SHP77 treated with DMSO at 0.1 percent for 48 hours (cell line): ENCODE measurements at regions not wholly inside any gene's neighbourhood (a gene's known extent, or its start where the extent isn't known, plus 50 kb on each side); places are given as distances from the start of the nearest gene placed in this dataset.
"Not testable (repeated sequence)": the region's sequence is repeated elsewhere in the genome, so short reads cannot be mapped to it uniquely, and the experiment has no call there.

Source experiments
- DNase-seq: peaks from one replicate; lab custom pipeline; 2025; lab: John Stamatoyannopoulos, UW

GRCh38 chr3:18987862-18988447, 160.4 kb upstream of the KCNH8 start:
- DNase-seq, result peak; percentile 74

- DNase-seq, result no peak
These were observed 161.2 kb upstream of the KCNH8 start for GRCh38 chr3:18987070-18987469.

- no peak for DNase-seq
These were observed 165.4 kb upstream of the KCNH8 start for GRCh38 chr3:18982920-18983319.

DNA sequence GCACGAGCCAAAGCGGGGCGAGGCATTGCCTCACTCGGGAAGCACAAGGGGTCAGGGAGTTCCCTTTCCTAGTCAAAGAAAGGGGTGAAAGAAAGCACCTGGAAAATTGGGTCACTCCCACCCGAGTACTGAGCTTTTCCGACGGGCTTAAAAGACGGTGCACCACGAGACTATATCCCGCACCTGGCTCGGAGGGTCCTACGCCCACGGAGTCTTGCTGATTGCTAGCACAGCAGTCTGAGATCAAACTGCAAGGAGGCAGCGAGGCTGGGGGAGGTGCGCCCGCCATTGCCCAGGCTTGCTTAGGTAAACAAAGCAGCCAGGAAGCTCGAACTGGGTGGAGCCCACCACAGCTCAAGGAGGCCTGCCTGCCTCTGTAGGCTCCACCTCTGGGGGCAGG, 172.2 kb upstream of the KCNH8 start:
- not testable (repeated sequence) for DNase-seq

DNA sequence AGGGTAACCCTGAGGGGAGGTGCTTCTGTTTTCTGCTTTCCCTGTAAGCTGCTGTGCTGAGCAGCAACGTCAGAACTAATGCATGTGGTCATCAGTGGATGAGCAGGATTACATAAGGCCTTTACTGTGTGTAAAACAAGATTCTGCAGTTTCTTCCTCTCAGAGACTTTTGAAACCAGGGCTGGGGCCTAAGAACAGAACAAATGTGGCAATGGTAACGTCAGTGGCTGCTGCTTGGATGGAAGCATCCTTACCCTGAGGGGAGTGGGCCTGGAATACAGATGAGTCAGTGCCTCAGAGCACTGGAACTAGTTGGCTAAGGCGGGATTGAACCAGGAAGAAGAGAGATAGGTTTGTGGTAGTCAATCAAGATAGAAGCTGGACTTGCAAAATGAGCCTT, 180.2 kb upstream of the KCNH8 start:
- no peak for DNase-seq

GRCh38 chr3:18965781-18966180, 182.5 kb upstream of the KCNH8 start:
- no peak for DNase-seq

DNA sequence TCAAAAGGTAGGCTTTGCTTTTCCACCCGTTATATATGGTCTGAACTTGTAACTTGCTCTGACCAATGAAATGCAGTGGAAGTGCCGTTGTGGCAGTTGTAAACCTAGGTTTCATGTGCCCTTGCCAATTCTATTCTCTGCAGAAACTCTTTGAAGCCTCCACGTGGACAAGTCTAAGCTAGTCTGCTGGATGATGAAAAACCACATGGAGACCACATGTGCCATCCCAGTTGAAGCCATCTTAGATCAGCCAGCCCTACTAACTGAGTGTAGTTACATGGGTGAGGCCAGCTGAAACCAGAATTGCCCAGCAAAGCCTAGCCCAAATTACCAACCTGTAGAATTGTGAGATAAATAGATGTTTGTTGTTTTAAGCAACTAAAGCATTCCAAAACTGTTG, 183.7 kb upstream of the KCNH8 start:
- DNase-seq, result no peak

GRCh38 chr3:18951333-18951732, 197.0 kb upstream of the KCNH8 start:
- no peak for DNase-seq

GRCh38 chr3:18946524-18946923, 201.8 kb upstream of the KCNH8 start:
- no peak for DNase-seq

- DNase-seq, result no peak
These were observed 210.7 kb upstream of the KCNH8 start for GRCh38 chr3:18937574-18937973.

- DNase-seq, result no peak
These were observed 229.2 kb upstream of the KCNH8 start for GRCh38 chr3:18919158-18919557.

DNA sequence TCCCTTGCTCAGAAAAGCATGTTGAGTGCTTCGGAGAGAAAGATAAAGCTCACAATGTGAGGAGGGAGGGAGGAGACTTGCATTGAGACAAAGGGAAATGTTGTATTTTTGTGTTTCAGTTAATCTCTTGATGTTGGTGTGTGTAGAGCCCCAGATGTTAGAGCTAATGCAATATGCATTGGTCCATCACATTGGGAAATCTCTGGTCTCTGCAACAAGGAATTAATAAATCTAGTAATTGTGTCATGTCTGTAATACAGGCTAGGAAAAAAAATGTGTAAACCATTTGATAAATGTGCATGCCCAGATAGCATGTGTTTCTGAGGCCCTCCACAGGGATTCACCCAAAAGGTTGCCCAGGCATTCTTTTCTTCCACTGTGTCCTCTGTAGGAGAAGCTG, 230.4 kb upstream of the KCNH8 start:
- DNase-seq, result no peak

DNA sequence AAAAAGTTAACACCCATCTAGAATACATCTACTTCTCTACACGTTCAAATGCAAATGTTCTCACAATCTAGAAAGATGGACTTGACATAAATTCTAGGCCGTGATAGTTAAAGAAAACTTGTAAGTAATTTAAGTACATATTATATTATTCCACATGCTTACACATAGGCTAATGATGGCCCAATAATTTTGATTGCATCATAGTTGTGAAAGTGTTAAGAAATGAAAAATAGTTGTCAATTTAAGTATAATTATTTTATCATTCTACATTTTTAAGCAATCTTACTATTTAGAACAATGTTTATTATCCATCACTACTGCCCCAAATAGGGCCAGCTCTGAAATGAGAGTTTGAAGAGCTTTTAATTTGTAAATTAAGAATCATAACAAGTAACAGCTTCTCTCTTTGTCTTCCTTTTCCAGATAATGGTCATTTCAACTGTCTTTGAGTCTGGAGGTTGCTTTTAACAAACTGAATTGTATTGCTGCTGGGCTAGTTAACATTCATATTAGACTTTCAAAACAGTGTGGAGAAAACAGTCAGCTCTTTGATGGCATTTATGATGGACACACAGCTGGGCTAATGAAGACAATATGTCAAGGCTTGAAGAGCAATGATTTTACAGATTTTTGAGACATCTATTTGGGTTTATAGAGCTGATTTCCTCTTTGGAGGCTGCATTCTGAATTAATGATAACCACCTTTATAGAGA, 246.1 kb upstream of the KCNH8 start:
- DNase-seq, result no peak

DNA sequence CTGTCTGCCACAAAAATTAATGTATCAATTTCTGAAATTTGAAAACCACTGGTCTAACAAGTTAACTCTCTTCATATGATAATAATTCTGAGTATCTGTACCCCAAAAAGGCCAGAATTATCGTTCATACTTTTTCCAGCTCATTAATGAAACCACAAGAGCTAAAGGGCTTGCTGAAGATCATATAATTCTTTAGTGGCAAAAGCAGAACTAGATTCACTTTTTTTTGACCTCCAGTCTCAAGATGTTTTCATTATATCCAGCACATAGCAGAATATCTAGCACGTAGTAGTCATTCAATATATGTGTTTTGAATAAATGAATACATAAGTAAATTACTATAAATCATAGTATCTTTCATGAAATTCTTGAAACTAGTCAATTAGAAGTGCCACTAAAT, 246.7 kb upstream of the KCNH8 start:
- no peak for DNase-seq

DNA sequence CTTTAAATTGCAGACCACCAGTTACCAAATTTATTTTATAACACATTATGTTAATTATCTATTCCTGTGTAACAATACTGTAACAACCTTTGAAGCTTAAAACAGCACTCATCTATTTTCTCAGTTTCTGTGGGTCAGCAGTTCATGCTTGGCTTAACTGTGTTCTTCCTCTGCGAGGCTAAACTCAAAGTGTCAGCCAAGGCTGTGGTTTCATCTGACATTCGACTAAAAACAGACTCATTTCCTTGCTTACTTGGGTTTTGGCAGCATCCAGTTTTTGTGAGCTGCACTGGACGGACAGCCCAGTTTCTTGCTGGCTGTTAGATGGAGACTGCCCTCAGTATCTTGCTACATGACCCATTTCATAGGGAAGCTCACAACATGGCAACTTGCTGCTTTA, 247.3 kb upstream of the KCNH8 start:
- DNase-seq, result no peak

DNA sequence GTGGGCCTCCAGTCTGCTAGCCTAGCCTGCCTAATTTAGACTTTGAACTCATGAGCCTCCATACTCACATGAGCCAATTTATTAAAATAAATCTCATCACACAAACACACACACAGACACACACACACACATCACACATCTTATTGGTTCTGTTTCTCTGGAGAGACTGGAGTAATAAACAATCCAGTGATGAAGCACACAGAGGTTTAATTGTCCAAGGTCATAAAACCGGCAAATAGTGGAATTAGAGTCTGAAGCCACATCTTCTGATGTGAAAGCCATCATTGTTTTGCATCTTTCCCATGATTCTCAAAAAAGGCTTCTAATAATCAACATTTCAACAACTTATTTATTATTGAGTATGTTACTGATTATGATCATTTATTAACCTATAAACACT, 249.4 kb upstream of the KCNH8 start:
- no peak for DNase-seq

GRCh38 chr3:18892756-18893155, 255.6 kb upstream of the KCNH8 start:
- DNase-seq, result no peak

DNA sequence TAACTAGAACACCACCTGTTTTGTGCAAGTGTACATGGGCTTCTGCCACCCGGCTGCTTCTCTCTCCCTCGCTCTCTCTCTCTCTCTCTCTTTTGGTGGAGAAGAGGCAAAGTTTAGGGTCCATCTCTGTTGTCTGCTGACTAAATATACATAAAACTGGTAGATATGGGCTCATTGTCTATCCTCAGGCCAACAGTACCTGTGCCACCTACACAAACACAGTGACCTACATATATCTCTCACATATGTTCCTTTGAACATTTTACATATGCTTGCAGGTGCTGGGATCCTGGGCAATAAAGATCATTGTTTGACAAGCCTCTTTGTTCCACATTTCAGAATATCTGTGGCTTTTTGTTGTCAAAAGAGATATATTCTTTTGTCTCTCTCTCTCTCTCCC, 256.3 kb upstream of the KCNH8 start:
- no peak for DNase-seq

DNA sequence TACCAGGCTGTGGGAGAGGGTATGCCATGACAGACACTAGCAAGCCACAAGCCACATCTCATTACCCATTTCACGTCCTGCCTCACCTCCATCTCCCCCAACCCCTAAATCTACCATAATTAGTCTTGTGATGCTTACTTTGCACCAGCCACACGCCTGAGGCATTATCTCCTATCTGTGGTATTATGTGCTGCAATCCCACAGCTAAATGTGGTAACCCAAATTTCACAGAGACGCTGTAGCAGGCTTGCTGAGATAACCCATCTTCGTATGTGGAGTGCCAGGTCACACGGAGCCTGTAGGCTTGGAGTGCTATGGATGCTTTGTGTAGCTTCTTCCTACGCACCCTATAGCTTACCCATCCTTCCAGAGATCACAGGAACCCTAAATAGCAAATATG, 256.7 kb upstream of the KCNH8 start:
- DNase-seq, result no peak

- no peak for DNase-seq
These were observed 257.9 kb upstream of the KCNH8 start for GRCh38 chr3:18890449-18890848.

DNA sequence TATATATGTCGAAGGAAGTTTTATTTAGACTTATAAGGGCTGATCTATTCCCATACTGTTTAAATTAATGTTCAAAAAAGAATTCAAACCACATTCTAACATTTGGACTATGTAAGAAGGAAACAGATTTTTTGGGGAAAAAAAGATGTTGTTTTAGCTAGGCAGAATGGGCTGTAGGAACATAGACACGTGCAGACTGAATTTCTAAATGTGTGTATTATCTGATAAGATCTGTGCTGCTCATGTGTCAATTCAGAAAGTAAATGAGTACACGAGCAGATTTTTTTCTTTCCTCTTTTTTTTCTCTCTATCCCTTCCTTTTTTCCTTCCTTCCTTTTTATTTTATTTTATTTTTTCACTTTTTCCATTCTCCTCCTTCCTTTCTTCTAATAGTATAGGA, 259.5 kb upstream of the KCNH8 start:
- no peak for DNase-seq

- DNase-seq, result no peak
These were observed 259.9 kb upstream of the KCNH8 start for GRCh38 chr3:18888370-18888769.

DNA sequence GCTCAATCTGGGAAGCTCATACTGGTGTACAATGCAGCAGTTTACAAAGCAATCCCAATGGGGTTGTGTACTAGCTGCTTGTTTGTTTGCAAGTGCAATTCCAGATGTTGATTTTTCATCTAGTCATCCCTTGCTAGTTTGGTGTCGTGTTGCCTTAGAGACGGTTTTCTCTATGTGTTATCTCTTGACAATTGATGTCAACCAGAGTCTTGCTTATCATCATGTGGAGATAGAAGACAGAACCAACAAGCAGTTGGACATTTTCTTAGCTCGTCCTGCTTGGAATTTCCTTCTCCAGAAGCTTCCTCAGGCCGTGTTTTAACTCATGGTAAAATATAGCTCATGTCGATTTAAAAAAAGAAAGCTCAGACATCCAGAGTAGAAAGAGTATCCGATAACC, 262.0 kb upstream of the KCNH8 start:
- DNase-seq, result no peak

DNA sequence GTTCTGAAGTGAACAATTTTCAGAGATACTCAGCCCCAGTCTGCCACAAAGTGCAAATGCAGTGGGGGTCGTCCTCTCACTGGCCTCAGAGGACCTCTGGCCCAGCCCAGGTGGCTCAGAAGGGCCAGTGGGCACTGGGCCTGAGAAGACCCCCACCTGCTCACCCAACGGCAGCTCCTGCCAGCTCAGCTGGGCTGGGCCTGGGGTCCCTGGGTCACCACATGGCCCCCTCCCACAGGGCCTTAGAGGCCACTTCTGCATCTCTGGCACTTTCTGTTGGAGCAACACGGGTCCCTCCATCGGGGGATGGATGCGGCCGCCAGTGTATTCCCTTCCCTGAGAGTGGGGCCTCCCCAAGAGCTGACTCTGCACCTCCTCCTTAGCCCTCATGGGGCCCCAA, 262.7 kb upstream of the KCNH8 start:
- no peak for DNase-seq
